ENCODE measurements at regions not wholly inside any gene's neighbourhood (a gene's known extent, or its start where the extent isn't known, plus 50 kb on each side); places are given as distances from the start of the nearest gene placed in this dataset.
"Not testable (repeated sequence)": the region's sequence is repeated elsewhere in the genome, so short reads cannot be mapped to it uniquely, and the experiment has no call there.

- no peak overlapping the region for H3K4me3 ChIP-seq (ENCODE audit: low read depth, low read length)
- TF ChIP-seq CTCF (conservative IDR thresholded peaks at IDR 0.05; ENCODE audit: low read depth, low read length) = no peak
- DNase-seq (ENCODE audit: low read depth) = no peak
Observed at GRCh38 chr6:86118271-86118670, 475.6 kb upstream of the SYNCRIP start.

DNA sequence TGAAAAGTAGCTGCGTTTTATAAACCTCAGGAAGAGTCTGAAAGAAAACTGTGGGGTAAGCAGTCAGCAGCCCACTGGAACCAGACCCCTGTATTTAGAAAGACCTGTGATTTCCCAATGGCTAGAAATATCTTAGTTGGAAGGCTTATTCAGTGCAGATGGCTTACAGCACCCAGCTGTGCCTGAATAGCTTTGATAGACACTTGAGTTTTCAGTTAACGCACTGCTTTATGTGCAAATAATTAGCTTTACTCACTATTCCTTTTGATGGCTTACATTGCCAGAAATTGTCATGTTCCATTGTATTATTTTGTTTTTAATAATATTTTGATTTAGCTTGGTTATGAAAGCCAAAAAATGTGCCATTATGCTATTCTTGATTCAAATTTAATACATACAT, 465.3 kb upstream of the SYNCRIP start:
- no peak overlapping the region for H3K4me3 ChIP-seq (ENCODE audit: low read depth, low read length)
- no peak for DNase-seq (ENCODE audit: low read depth)
- no peak for TF ChIP-seq CTCF (conservative IDR thresholded peaks at IDR 0.05; ENCODE audit: low read depth, low read length)

DNA sequence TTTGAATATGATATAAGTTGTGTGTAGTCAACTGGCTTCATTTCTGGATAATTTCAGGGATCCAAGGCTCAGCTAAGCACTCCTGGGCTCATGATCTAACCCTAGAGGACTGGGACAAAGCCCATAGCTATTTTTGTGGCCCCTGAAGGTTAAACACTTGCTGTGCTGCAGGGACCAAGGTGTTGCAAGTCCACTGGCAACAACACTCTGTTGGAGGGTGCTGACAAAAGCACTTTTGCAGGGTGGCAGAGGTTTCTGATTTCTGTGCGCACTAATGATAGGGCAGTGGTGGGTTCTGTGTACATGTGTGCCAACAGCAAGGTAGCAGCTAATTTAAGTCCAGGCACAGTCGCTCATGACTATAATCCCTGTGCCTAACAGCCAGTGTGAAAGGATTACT, 445.3 kb upstream of the SYNCRIP start:
- no peak overlapping the region for H3K4me3 ChIP-seq (ENCODE audit: low read depth, low read length)
- TF ChIP-seq CTCF (conservative IDR thresholded peaks at IDR 0.05; ENCODE audit: low read depth, low read length) = no peak
- no peak for DNase-seq (ENCODE audit: low read depth)

GRCh38 chr6:86079938-86080337, 437.3 kb upstream of the SYNCRIP start:
- TF ChIP-seq CTCF (conservative IDR thresholded peaks at IDR 0.05; ENCODE audit: low read depth, low read length) = no peak
- H3K4me3 ChIP-seq (ENCODE audit: low read depth, low read length) = no peak overlapping the region
- DNase-seq (ENCODE audit: low read depth) = no peak

DNA sequence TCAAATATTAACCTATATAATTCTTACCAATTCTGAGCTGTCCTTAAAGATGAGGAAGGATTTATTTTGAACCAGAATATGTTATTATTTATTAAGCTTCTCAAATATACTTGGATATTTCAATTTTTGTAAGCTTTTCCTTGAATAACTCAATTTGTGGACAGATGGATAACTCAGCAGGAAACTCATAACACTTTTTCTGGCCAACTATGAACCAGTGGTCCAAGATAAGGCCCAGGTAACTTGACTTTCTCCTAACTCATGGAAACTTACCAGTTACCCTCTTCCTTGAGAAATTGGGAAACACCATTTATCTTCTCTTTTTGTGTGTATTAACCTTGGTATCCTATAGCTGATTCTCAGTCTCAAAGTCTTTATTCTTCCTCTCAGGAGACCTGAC, 427.5 kb upstream of the SYNCRIP start:
- no peak overlapping the region for H3K4me3 ChIP-seq (ENCODE audit: low read depth, low read length)
- no peak for TF ChIP-seq CTCF (conservative IDR thresholded peaks at IDR 0.05; ENCODE audit: low read depth, low read length)
- DNase-seq (ENCODE audit: low read depth) = no peak

- not testable (repeated sequence) for H3K4me3 ChIP-seq (ENCODE audit: low read depth, low read length); DNase-seq (ENCODE audit: low read depth)
Observed at GRCh38 chr6:86065002-86065401, 422.3 kb upstream of the SYNCRIP start.

- not testable (repeated sequence) for H3K4me3 ChIP-seq (ENCODE audit: low read depth, low read length); DNase-seq (ENCODE audit: low read depth)
Observed at GRCh38 chr6:86057293-86057980, 414.8 kb upstream of the SYNCRIP start.

GRCh38 chr6:86045038-86045437, 402.4 kb upstream of the SYNCRIP start:
- DNase-seq (ENCODE audit: low read depth) = no peak
- no peak overlapping the region for H3K4me3 ChIP-seq (ENCODE audit: low read depth, low read length)
- no peak for TF ChIP-seq CTCF (conservative IDR thresholded peaks at IDR 0.05; ENCODE audit: low read depth, low read length)

Measured in choroid plexus epithelial cell (primary cell).